OCI-LY3 (cell line): ENCODE measurements at regions not wholly inside any gene's neighbourhood (a gene's known extent, or its start where the extent isn't known, plus 50 kb on each side); places are given as distances from the start of the nearest gene placed in this dataset.

ENCODE experiments used
- CTCF ChIP-seq: fragments of 200-600, 300-600 bp; sonication (generic); IDR thresholded peaks from 2 replicates; pipeline ENCODE4 v1.5.1; 2014; ENCODE audit warnings: antibody characterized with exemption, low read length, low read depth
- EZH2phosphoT487 ChIP-seq: fragments of 200-600 bp; shearing (Covaris generic); IDR thresholded peaks from 2 replicates; pipeline ENCODE4 v1.6.1; 2018; ENCODE audit warnings: antibody characterized with exemption, mixed run types, low read depth

GRCh38 chr18:40233931-40234616 is 1721.0 kb upstream of the PIK3C3 start:
- TF ChIP-seq CTCF: no peak
- TF ChIP-seq EZH2phosphoT487: no peak
